Left ventricle myocardium inferior (tissue), 1 donor: ENCODE measurements at regions not wholly inside any gene's neighbourhood (a gene's known extent, or its start where the extent isn't known, plus 50 kb on each side); places are given as distances from the start of the nearest gene placed in this dataset.

Source experiments
- DNase-seq: peaks from one replicate; pipeline ENCODE4 v3.0.0-alpha.2; 2020
- H3K27ac ChIP-seq: fragments of 200-600 bp; replicated peaks from 2 replicates; pipeline ENCODE4 v1.8.0; 2021
- H3K27me3 ChIP-seq: fragments of 200-600 bp; 2 replicates; pipeline ENCODE4 v1.8.0; 2021; ENCODE audit warnings: low read depth
- H3K36me3 ChIP-seq: fragments of 200-600 bp; 2 replicates; pipeline ENCODE4 v1.8.0; 2021
- H3K4me1 ChIP-seq: fragments of 200-600 bp; 2 replicates; pipeline ENCODE4 v1.8.0; 2021
- H3K4me3 ChIP-seq: fragments of 200-600 bp; 2 replicates; pipeline ENCODE4 v1.8.0; 2021; ENCODE audit warnings: mild to moderate bottlenecking, moderate library complexity
- H3K9me3 ChIP-seq: fragments of 200-600 bp; replicated peaks from 2 replicates; pipeline ENCODE4 v1.8.0; 2021
- CTCF ChIP-seq: fragments of 200-600 bp; IDR thresholded peaks from 2 replicates; pipeline ENCODE4 v1.8.0; 2021; ENCODE audit warnings: antibody characterized with exemption, mild to moderate bottlenecking, borderline replicate concordance
- intact Hi-C: fragments of 100-400 bp; cut with micrococcal nuclease; formaldehyde crosslinking; loops from one replicate; pipeline ENCODE4 v1.11.0; 2022
- donor health status: DM: no; HTN: yes; CAD: no; lungs with severe emphysema.

DNA sequence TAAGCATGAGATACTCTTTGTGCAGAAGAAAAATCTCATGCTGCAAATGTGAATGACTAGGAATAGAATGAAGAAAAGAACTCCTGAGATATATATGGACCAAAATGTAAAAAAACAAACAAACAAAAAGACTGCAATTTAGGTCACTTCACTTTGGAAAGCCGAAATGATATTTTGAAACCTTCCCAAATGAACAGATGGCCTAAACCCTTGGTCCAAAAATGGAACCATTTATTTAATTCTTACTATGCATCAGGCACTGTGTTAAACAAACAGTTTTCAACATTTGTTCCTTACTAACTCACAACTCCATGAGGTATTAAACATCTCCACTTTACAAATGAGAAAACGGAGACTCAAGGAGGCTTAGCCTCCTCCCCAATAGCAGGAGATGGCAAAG, 107.5 kb downstream of the VIP start:
- H3K9me3 ChIP-seq: no peaks in the 10 kb centered on the region
- no peak for DNase-seq
- H3K36me3 ChIP-seq: no peaks in the 10 kb centered on the region
- peaks cover 11% of the 10 kb centered on the region for H3K27me3 ChIP-seq
- H3K4me1 ChIP-seq: no peaks in the 10 kb centered on the region
- H3K4me3 ChIP-seq: no peak overlapping the region
- no peak for TF ChIP-seq CTCF
- intact Hi-C loops: no loop called here
- no peak overlapping the region for H3K27ac ChIP-seq

DNA sequence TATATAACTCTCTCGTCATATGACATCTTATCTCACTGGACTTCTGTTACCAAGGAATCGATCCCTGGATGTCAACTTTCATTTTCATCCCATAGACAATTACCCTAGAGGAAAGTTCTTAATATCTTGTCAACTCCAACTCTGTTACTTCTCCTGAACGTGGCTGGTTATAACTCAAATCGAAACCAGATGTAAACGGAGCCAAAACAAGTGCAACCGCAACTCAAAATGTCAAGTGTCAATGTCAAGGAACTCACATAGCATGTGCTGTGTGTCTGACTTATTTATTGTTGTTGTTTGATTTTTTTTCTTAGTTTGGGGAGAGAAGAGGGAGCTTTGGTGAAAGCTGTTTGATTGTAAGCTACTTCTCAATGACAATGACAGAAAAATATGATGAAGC, 108.6 kb downstream of the VIP start:
- TF ChIP-seq CTCF: no peak
- Histone ChIP-seq H3K4me3 (no peak overlapping the region), H3K9me3 (no peaks in the 10 kb centered on the region), H3K27ac (no peak overlapping the region), H3K36me3 (no peaks in the 10 kb centered on the region), H3K4me1 (no peaks in the 10 kb centered on the region), H3K27me3 (peaks cover 11% of the 10 kb centered on the region)
- no peak for DNase-seq
- intact Hi-C loops: no loop called here

- intact Hi-C loops: loop anchor here (2.0 kb wide), 1 partner anchor 87 kb away; no protein-coding TSS in a partner anchor
- peak; percentile 75 for TF ChIP-seq CTCF
These were observed 113.2 kb downstream of the VIP start for GRCh38 chr6:152863618-152864326.

GRCh38 chr6:152874267-152874666, 108.6 kb downstream of the FBXO5 start:
- H3K4me3 ChIP-seq: no peak overlapping the region
- TF ChIP-seq CTCF: no peak
- H3K4me1 ChIP-seq: no peaks in the 10 kb centered on the region
- intact Hi-C loops: no loop called here
- H3K36me3 ChIP-seq: no peaks in the 10 kb centered on the region
- H3K27me3 ChIP-seq: no peaks in the 10 kb centered on the region
- no peak overlapping the region for H3K27ac ChIP-seq
- no peak for DNase-seq
- peaks cover under 1% of the 10 kb centered on the region for H3K9me3 ChIP-seq

More at GRCh38 chr6:152863618-152864326, 113.2 kb downstream of the VIP start:
- DNase-seq: peak; percentile 16
- no peak overlapping the region for H3K4me3 ChIP-seq
- no peaks in the 10 kb centered on the region for H3K27me3 ChIP-seq
- H3K4me1 ChIP-seq: no peaks in the 10 kb centered on the region
- H3K9me3 ChIP-seq: no peaks in the 10 kb centered on the region
- H3K27ac ChIP-seq: no peak overlapping the region
- no peaks in the 10 kb centered on the region for H3K36me3 ChIP-seq

DNA sequence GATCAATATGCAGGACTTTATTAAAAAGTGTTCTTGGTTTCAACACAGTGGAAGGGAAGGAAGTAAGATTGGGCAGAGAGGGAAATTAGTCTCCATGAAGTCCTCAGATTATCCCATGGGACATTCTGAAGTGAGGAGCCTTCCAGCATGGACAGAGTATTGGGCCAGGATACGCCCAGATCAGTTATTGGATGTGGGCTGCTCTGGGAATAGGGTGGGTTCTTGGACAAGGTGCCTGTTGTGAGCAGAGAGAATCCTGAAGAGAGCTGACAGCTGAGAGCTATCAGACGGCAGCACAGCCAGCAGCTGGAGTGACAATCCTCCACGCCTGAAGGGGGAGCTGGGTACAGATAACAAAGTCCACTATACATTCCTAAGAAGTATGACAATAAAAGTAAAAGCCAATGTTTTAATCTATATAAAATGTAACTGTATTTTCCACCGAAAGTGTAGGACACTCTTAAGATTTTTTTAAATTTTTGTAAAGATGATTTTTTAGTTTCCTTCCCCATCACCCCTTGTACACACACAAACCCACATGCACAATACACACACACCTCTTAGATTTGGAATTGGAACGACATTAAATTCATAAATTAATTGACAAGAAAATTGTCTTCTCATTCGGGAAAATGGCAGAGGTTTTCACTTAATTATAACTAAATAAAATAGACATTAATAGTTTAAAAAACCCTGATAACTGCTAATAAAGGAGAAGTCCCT, 107.8 kb downstream of the FBXO5 start:
- no peak for DNase-seq
- Histone ChIP-seq H3K4me3 (no peak overlapping the region), H3K4me1 (no peaks in the 10 kb centered on the region), H3K27ac (no peak overlapping the region), H3K27me3 (no peaks in the 10 kb centered on the region), H3K36me3 (no peaks in the 10 kb centered on the region), H3K9me3 (peaks cover 8% of the 10 kb centered on the region)
- no peak for TF ChIP-seq CTCF
- intact Hi-C loops: no loop called here
